H1 (cell line): ENCODE measurements at regions not wholly inside any gene's neighbourhood (a gene's known extent, or its start where the extent isn't known, plus 50 kb on each side); places are given as distances from the start of the nearest gene placed in this dataset.

ENCODE experiments used
- CTCF ChIA-PET: fragments of 300-600 bp; sonication (Branson Sonifier 250); formaldehyde crosslinking; loops from one replicate; lab custom pipeline; 2021; ENCODE audit not compliant: partially characterized antibody; lab: Charles Lee
- POLR2A ChIA-PET: fragments of 300-600 bp; sonication (Branson Sonifier 250); formaldehyde crosslinking; loops from one replicate; lab custom pipeline; 2021; ENCODE audit warnings: inconsistent platforms; ENCODE audit not compliant: partially characterized antibody; lab: Charles Lee
- DNase-seq, 2 experiments: peaks; one replicate each; pipeline versions ENCODE4 v3.0.0 to v3.0.0-alpha.2; 2010 to 2022; ENCODE audit warnings: low spot score in 2 of 2, low read depth in 1 of 2, mixed read lengths in 1 of 2
- FAIRE-seq: peaks from 2 replicates; lab custom pipeline; 2011; peaks lifted over from hg19 to GRCh38; lab: Jason Lieb, UNC
- H2AFZ ChIP-seq: 2 replicates; pipeline ENCODE4 v1.8.1; 2012; ENCODE audit warnings: low read length, inconsistent platforms
- H2AK5ac ChIP-seq: 2 replicates; pipeline ENCODE4 v1.6.1; 2013; ENCODE audit warnings: low read depth, low read length
- H2BK120ac ChIP-seq: replicated peaks from 2 replicates; pipeline ENCODE3; 2013; ENCODE audit warnings: low read depth, low read length, inconsistent platforms
- H2BK12ac ChIP-seq: 2 replicates; pipeline ENCODE4 v1.6.1; 2013; ENCODE audit warnings: low read depth, low read length
- H2BK15ac ChIP-seq: 2 replicates; pipeline ENCODE4 v1.6.1; 2013; ENCODE audit warnings: low read length
- H2BK20ac ChIP-seq: 2 replicates; pipeline ENCODE4 v1.6.1; 2013; ENCODE audit warnings: low read length
- H2BK5ac ChIP-seq: 2 replicates; pipeline ENCODE4 v1.6.1; 2013; ENCODE audit warnings: low read depth, low read length
- H3K14ac ChIP-seq: 2 replicates; pipeline ENCODE4 v1.6.1; 2013; ENCODE audit warnings: inconsistent platforms; ENCODE audit not compliant: insufficient read length
- H3K18ac ChIP-seq: 2 replicates; pipeline ENCODE4 v1.6.1; 2013; ENCODE audit warnings: low read length; ENCODE audit errors: extremely low read depth
- H3K23ac ChIP-seq: 2 replicates; pipeline ENCODE4 v1.6.1; 2013; ENCODE audit warnings: inconsistent platforms; ENCODE audit not compliant: insufficient read length
- H3K23me2 ChIP-seq: 2 replicates; pipeline ENCODE4 v1.6.1; 2013; ENCODE audit warnings: low read depth, low read length
- H3K27ac ChIP-seq: 2 replicates; pipeline ENCODE4 v1.6.1; 2011; ENCODE audit warnings: low read depth, low read length, inconsistent platforms
- H3K27me3 ChIP-seq, 4 experiments: replicated peaks in 1 of 4; 1 replicate in 1 of 4; 2 replicates in 3 of 4; pipeline versions ENCODE4 v1.6.1 to v1.8.1; 2011 to 2013; ENCODE audit warnings: low read length in 3 of 4, mild to moderate bottlenecking in 3 of 4, inconsistent platforms in 2 of 4, mixed read lengths in 2 of 4, moderate library complexity in 1 of 4; ENCODE audit not compliant: control insufficient read depth in 3 of 4, insufficient read depth in 3 of 4; ENCODE audit errors: extremely low read depth in 1 of 4
- H3K36me3 ChIP-seq, 4 experiments: 2 replicates each; pipeline versions ENCODE4 v1.6.1 to v1.8.1; 2011 to 2013; ENCODE audit warnings: mild to moderate bottlenecking in 4 of 4, low read length in 3 of 4, moderate library complexity in 2 of 4, control low read depth in 1 of 4, inconsistent platforms in 1 of 4; ENCODE audit not compliant: insufficient read depth in 4 of 4, control insufficient read depth in 2 of 4
- H3K4ac ChIP-seq: replicated peaks from 2 replicates; pipeline ENCODE3; 2013; ENCODE audit warnings: low read length, low read depth, mixed read lengths, inconsistent platforms; ENCODE audit not compliant: insufficient read length
- H3K4me1 ChIP-seq, 4 experiments: replicated peaks in 1 of 4; 1 replicate in 1 of 4; 2 replicates in 3 of 4; pipeline versions ENCODE4 v1.6.1 to v1.8.1; 2011 to 2013; ENCODE audit warnings: low read length in 3 of 4, inconsistent platforms in 2 of 4, mixed read lengths in 1 of 4; ENCODE audit not compliant: insufficient read depth in 4 of 4, control insufficient read depth in 3 of 4
- H3K4me2 ChIP-seq, 2 experiments: 2 replicates each; pipeline versions ENCODE4 v1.6.1 to v1.8.1; 2011 to 2013; ENCODE audit warnings: low read depth in 2 of 2, low read length in 2 of 2, control low read depth in 1 of 2, inconsistent platforms in 1 of 2, mild to moderate bottlenecking in 1 of 2; ENCODE audit not compliant: insufficient read depth in 1 of 2
- H3K4me3 ChIP-seq, 4 experiments: fragments of 200-600, 300-600 bp in 1 of 4; sonication (generic), shearing (Covaris generic), sonication (Bioruptor Twin) in 1 of 4; 2 replicates each; pipeline versions ENCODE4 v1.5.1 to v1.8.1; 2011 to 2016; ENCODE audit warnings: low read length in 4 of 4, low read depth in 3 of 4, control low read depth in 2 of 4, inconsistent platforms in 2 of 4, mild to moderate bottlenecking in 2 of 4, mixed read lengths in 1 of 4, moderate library complexity in 1 of 4; ENCODE audit not compliant: insufficient read depth in 2 of 4; ENCODE audit errors: extremely low read depth in 1 of 4
- H3K56ac ChIP-seq: replicated peaks from 2 replicates; pipeline ENCODE3; 2013; ENCODE audit warnings: low read depth, mild to moderate bottlenecking, mixed read lengths, low read length, inconsistent platforms; ENCODE audit not compliant: insufficient read length
- H3K79me1 ChIP-seq: 2 replicates; pipeline ENCODE4 v1.6.1; 2013; ENCODE audit warnings: low read depth, low read length, control low read depth
- H3K79me2 ChIP-seq, 2 experiments: 2 replicates each; pipeline versions ENCODE4 v1.6.1 to v1.8.1; 2012 to 2013; ENCODE audit warnings: low read length in 2 of 2, mild to moderate bottlenecking in 2 of 2, inconsistent platforms in 1 of 2; ENCODE audit not compliant: insufficient read depth in 2 of 2, control insufficient read depth in 1 of 2
- H3K9ac ChIP-seq, 4 experiments: replicated peaks in 1 of 4; 1 replicate in 1 of 4; 2 replicates in 3 of 4; pipeline versions ENCODE4 v1.6.1 to v1.8.1; 2011 to 2013; ENCODE audit warnings: low read depth in 3 of 4, low read length in 3 of 4, control low read depth in 2 of 4, mild to moderate bottlenecking in 2 of 4, moderate library complexity in 2 of 4, inconsistent platforms in 1 of 4; ENCODE audit errors: extremely low read depth in 1 of 4
- H3K9me3 ChIP-seq, 2 experiments: 2 replicates each; pipeline versions ENCODE4 v1.6.1 to v1.8.1; 2012 to 2013; ENCODE audit warnings: mild to moderate bottlenecking in 2 of 2, moderate library complexity in 2 of 2, control low read depth in 1 of 2, inconsistent platforms in 1 of 2, low read depth in 1 of 2, low read length in 1 of 2, mixed read lengths in 1 of 2; ENCODE audit not compliant: insufficient read depth in 2 of 2
- H4K20me1 ChIP-seq, 2 experiments: replicated peaks in 1 of 2; 2 replicates each; pipeline versions ENCODE3 to v1.8.1; 2011 to 2013; ENCODE audit warnings: inconsistent platforms in 2 of 2, low read length in 2 of 2, mild to moderate bottlenecking in 1 of 2; ENCODE audit not compliant: insufficient read depth in 2 of 2, control insufficient read depth in 1 of 2
- H4K5ac ChIP-seq: 2 replicates; pipeline ENCODE4 v1.6.1; 2013; ENCODE audit warnings: low read length, low read depth, mixed read lengths, inconsistent platforms; ENCODE audit not compliant: insufficient read length
- H4K8ac ChIP-seq: 2 replicates; pipeline ENCODE4 v1.8.0; 2013; ENCODE audit warnings: mild to moderate bottlenecking, moderate library complexity, low read length, inconsistent platforms; ENCODE audit not compliant: insufficient read depth; ENCODE audit errors: extremely low read depth
- H4K91ac ChIP-seq: replicated peaks from 2 replicates; pipeline ENCODE3; 2013; ENCODE audit warnings: low read length, mixed read lengths, inconsistent platforms; ENCODE audit not compliant: insufficient read length
- CBX5 ChIP-seq: fragments of 300-800, 300-1000 bp; sonication (generic); IDR thresholded peaks from 2 replicates; pipeline ENCODE4 v1.7.1; 2016; ENCODE audit warnings: antibody characterized with exemption, low read length, low read depth
- EGR1 ChIP-seq: IDR thresholded peaks from 2 replicates; pipeline ENCODE4 v1.6.1; 2011; ENCODE audit warnings: low read depth, low read length, borderline replicate concordance
- GABPA ChIP-seq: IDR thresholded peaks from 2 replicates; pipeline ENCODE4 v1.6.1; 2011; ENCODE audit warnings: mild to moderate bottlenecking, low read length, moderate library complexity, borderline replicate concordance; ENCODE audit not compliant: insufficient read depth
- NANOG ChIP-seq: IDR thresholded peaks from 2 replicates; pipeline ENCODE4 v1.6.1; 2011; ENCODE audit warnings: low read length, low read depth, mild to moderate bottlenecking, inconsistent platforms; ENCODE audit not compliant: insufficient read depth, poor library complexity, severe bottlenecking
- POLR2A ChIP-seq, 2 experiments: IDR thresholded peaks; 1 replicate in 1 of 2; 2 replicates in 1 of 2; pipeline ENCODE4 v1.6.1; 2011; ENCODE audit warnings: low read depth in 2 of 2, low read length in 2 of 2, mild to moderate bottlenecking in 2 of 2; ENCODE audit errors: control extremely low read depth in 1 of 2
- POU5F1 ChIP-seq: IDR thresholded peaks from 2 replicates; pipeline ENCODE4 v1.6.1; 2011; ENCODE audit warnings: low read depth, mild to moderate bottlenecking, low read length, moderate library complexity
- RAD21 ChIP-seq, 2 experiments: IDR thresholded peaks in 1 of 2; conservative IDR thresholded peaks in 1 of 2; 2 replicates each; pipeline ENCODE4 v1.6.1; 2011; ENCODE audit warnings: low read depth in 2 of 2, low read length in 2 of 2, improper control_type of control experiment in 1 of 2, inconsistent platforms in 1 of 2, mild to moderate bottlenecking in 1 of 2, moderate library complexity in 1 of 2
- RBBP5 ChIP-seq: IDR thresholded peaks from 2 replicates; pipeline ENCODE4 v1.7.1; 2012; ENCODE audit warnings: low read depth, mild to moderate bottlenecking, inconsistent platforms, low read length, moderate library complexity, borderline replicate concordance
- TAF1 ChIP-seq: IDR thresholded peaks from 2 replicates; pipeline ENCODE4 v1.6.1; 2011; ENCODE audit warnings: mild to moderate bottlenecking, low read depth, low read length
- TCF12 ChIP-seq: IDR thresholded peaks from 2 replicates; pipeline ENCODE4 v1.6.1; 2011; ENCODE audit warnings: low read depth, mild to moderate bottlenecking, low read length
- WGBS, 2 experiments: shearing (Covaris generic) in 1 of 2; methylation state at CpG; one replicate each; pipeline versions ENCODE4 v1.1.6 to v1.1.7; 2013 to 2015; ENCODE audit warnings: low lambda C conversion rate in 2 of 2, mixed read lengths in 2 of 2, inconsistent platforms in 1 of 2, low coverage in 1 of 2, missing lambda C conversion rate in 1 of 2; ENCODE audit not compliant: insufficient replicate concordance in 2 of 2, insufficient coverage in 1 of 2, insufficient read length in 1 of 2; ENCODE audit errors: extremely low coverage in 1 of 2, missing lambda C conversion rate in 1 of 2; 5-methylcytosine and 5-hydroxymethylcytosine counted together
- TF ChIP-seq, protein P1 (sequence below): IDR thresholded peaks from 2 replicates; pipeline ENCODE4 v1.6.1; 2012; ENCODE audit warnings: inconsistent platforms
- TF ChIP-seq, protein P2 (sequence below): IDR thresholded peaks from 2 replicates; pipeline ENCODE4 v1.6.1; 2011; ENCODE audit warnings: low read depth, mild to moderate bottlenecking, low read length; ENCODE audit not compliant: insufficient read depth

DNA sequence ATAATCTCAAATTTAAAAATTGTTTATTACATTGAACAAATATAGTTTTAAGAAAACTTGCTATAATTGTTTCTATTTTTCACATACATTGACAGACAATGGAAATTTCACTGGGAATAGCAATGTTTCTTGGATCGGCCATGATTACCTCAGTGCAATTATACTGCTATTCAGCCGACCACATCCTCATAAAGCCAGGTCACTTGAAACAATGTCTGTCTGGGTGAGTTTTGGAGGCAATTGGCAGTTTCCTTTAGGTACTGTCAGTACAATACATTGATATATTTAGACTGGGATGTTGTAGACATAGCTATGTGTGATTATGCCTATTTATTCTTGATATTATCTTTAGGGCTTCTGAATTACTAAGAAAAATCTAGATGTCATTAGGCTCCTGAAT, 89.5 kb upstream of the VEGFC start:
- H2BK120ac ChIP-seq, result no peak overlapping the region
- ChIA-PET POLR2A (no interaction called here), CTCF (interaction anchor here (0.9 to 1.6 kb wide), 3 partner anchors 151 to 165 kb away, joined by 3 to 5 read pairs (median 3); no protein-coding TSS in a partner anchor)
- no peak overlapping the region for H3K27ac ChIP-seq
- H3K56ac ChIP-seq, result no peak overlapping the region
- DNase-seq (no peak), FAIRE-seq (no peak)
- no peak overlapping the region for H3K9ac ChIP-seq
- H2BK12ac ChIP-seq, result no peak overlapping the region
- no peak overlapping the region for H3K4me3 ChIP-seq
- H3K4ac ChIP-seq, result no peak overlapping the region
- H3K14ac ChIP-seq, result no peak overlapping the region
- H3K4me1 ChIP-seq, result no peaks in the 10 kb centered on the region
- no peak overlapping the region for H2BK20ac ChIP-seq
- no peak overlapping the region for H4K5ac ChIP-seq
- no peak overlapping the region for H2BK15ac ChIP-seq
- no peak overlapping the region for H2AFZ ChIP-seq
- no peak overlapping the region for H3K18ac ChIP-seq
- no peak for TF ChIP-seq NANOG
- TF ChIP-seq TCF12, result no peak
- no peak for TF ChIP-seq POU5F1
- TF ChIP-seq, protein P1, sequence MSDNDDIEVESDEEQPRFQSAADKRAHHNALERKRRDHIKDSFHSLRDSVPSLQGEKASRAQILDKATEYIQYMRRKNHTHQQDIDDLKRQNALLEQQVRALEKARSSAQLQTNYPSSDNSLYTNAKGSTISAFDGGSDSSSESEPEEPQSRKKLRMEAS, result no peak
- TF ChIP-seq, protein P2, sequence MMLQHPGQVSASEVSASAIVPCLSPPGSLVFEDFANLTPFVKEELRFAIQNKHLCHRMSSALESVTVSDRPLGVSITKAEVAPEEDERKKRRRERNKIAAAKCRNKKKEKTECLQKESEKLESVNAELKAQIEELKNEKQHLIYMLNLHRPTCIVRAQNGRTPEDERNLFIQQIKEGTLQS, result no peak
- TF ChIP-seq CBX5, result no peak
- TF ChIP-seq TAF1, result no peak
- no peak for TF ChIP-seq RBBP5
- TF ChIP-seq EGR1, result no peak
- TF ChIP-seq POLR2A (IDR thresholded peaks at IDR 0.05; ENCODE audit: control extremely low read depth in 1 of 2, low read depth in 2 of 2, low read length in 2 of 2), result no peak
- no peak for TF ChIP-seq GABPA
- TF ChIP-seq RAD21 (IDR thresholded peaks at IDR 0.05 in 1 of 2, conservative IDR thresholded peaks at IDR 0.05 in 1 of 2; ENCODE audit: low read depth in 2 of 2, low read length in 2 of 2), result no peak
- no peak overlapping the region for H2AK5ac ChIP-seq
- no peaks in the 10 kb centered on the region for H3K36me3 ChIP-seq
- no peak overlapping the region for H3K4me2 ChIP-seq
- no peak overlapping the region for H4K91ac ChIP-seq
- H2BK5ac ChIP-seq, result no peak overlapping the region
- no peaks in the 10 kb centered on the region for H3K79me2 ChIP-seq
- no peak overlapping the region for H3K23ac ChIP-seq
- H3K9me3 ChIP-seq, result no peaks in the 10 kb centered on the region
- WGBS, 2 experiments, result 92% methylated on average over 2 of the region's 2 CpGs; no CpG with 5 or more reads in 1 of the 2 experiments
- no peaks in the 10 kb centered on the region for H3K79me1 ChIP-seq
- H4K8ac ChIP-seq, result no peak overlapping the region
- H3K23me2 ChIP-seq, result no peaks in the 10 kb centered on the region; the same call in 1 of the 2 replicates
- no peaks in the 10 kb centered on the region for H4K20me1 ChIP-seq
- no peaks in the 10 kb centered on the region for H3K27me3 ChIP-seq
